ENCODE measurements at regions not wholly inside any gene's neighbourhood (a gene's known extent, or its start where the extent isn't known, plus 50 kb on each side); places are given as distances from the start of the nearest gene placed in this dataset.

DNA sequence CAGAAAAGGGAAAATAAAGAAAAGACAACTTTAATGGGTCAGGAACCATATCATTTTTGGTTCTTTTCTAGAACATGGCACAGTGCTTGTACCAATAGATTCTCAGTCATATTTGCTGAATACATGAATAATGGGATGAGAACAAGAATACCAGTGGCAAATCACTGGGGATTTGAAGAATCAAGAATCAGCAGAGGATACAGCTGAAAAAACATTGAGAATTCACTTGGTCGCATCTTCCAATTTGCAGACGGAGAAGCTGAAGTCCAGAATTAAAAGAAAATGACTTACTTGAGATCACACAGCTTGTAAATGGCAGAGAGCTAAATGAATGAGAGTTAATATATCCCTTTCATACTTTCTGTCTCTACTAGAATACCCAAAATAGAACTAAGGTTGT is 362.2 kb downstream of the RAD51AP2 start:
- Mint-ChIP-seq H3K27ac (no peak overlapping the region), H3K4me1 (no peaks in the 10 kb centered on the region), H3K27me3 (ENCODE audit: low read depth) (no peaks in the 10 kb centered on the region), H3K9me3 (no peaks in the 10 kb centered on the region), H3K4me3 (no peak overlapping the region), H3K36me3 (ENCODE audit: low read depth) (no peaks in the 10 kb centered on the region)
- TF ChIP-seq, protein P1, sequence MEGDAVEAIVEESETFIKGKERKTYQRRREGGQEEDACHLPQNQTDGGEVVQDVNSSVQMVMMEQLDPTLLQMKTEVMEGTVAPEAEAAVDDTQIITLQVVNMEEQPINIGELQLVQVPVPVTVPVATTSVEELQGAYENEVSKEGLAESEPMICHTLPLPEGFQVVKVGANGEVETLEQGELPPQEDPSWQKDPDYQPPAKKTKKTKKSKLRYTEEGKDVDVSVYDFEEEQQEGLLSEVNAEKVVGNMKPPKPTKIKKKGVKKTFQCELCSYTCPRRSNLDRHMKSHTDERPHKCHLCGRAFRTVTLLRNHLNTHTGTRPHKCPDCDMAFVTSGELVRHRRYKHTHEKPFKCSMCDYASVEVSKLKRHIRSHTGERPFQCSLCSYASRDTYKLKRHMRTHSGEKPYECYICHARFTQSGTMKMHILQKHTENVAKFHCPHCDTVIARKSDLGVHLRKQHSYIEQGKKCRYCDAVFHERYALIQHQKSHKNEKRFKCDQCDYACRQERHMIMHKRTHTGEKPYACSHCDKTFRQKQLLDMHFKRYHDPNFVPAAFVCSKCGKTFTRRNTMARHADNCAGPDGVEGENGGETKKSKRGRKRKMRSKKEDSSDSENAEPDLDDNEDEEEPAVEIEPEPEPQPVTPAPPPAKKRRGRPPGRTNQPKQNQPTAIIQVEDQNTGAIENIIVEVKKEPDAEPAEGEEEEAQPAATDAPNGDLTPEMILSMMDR (IDR thresholded peaks at IDR 0.05; ENCODE audit: unreplicated experiment in 3 of 3), result no peak

DNA sequence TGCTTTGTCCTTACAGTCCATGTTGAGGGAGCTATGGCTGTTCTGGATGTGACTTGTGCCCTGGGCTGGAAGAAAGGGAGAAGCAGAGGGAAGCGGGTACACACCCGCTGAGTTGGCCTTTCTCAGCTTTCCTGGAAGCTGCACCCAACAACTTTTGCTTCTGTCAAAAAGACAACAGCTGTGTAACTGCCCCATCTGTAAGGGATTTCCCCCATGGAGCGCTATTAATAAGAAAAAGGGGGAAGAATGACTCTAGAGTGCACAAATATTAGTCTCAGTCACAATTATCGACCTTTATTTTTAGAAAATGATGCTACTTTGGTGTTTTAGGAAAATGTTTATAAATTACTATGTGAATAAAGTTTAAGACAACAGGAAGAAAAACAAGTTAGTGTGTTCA is 368.3 kb downstream of the RAD51AP2 start:
- Mint-ChIP-seq H3K4me3 (no peak overlapping the region), H3K27ac (no peak overlapping the region), H3K4me1 (no peaks in the 10 kb centered on the region), H3K9me3 (no peaks in the 10 kb centered on the region), H3K36me3 (ENCODE audit: low read depth) (no peaks in the 10 kb centered on the region), H3K27me3 (ENCODE audit: low read depth) (peaks cover 3% of the 10 kb centered on the region)
- TF ChIP-seq, protein P1 (IDR thresholded peaks at IDR 0.05; ENCODE audit: unreplicated experiment in 3 of 3), result no peak

DNA sequence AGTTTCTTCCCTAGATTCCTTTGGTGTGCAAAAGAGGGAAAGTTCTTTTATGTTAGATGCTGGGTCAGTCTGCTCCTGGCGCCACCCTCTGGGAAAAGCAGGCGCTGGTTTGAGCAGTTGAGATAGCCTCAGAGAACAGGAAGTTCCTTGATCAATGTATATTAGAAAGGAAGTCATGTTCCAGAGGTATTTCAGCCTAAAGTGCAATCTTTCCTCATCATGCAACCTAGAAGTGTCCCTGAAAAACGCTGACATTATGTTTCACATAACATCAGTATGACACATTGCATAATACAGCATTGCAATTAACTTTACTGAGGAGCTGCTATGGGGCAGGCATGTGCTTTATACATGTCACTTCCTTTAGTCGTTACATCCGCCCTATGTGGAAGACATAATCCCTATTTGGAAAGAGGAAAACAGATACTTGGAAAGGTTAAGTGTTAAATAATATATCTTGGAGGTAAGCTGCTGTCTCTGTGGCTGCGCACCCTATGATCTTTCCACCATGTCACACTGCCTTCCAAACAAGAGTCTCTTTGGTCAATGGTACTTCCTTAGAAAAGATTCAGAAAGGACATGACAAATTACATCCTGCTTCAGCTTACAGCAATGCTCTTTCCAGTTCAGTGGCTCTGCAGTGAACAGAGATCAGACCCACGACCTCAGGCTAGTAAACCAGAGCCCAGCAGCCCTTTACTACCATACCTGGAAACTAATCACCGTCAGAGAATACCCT is 369.7 kb downstream of the RAD51AP2 start:
- no peaks in the 10 kb centered on the region for H3K4me1 Mint-ChIP-seq
- no peak overlapping the region for H3K4me3 Mint-ChIP-seq
- H3K27ac Mint-ChIP-seq, result peak overlapping the region in 1 of 3 experiments; percentile 11
- H3K36me3 Mint-ChIP-seq (ENCODE audit: low read depth), result no peaks in the 10 kb centered on the region
- H3K27me3 Mint-ChIP-seq (ENCODE audit: low read depth), result peaks cover 3% of the 10 kb centered on the region
- TF ChIP-seq, protein P1 (IDR thresholded peaks at IDR 0.05; ENCODE audit: unreplicated experiment in 3 of 3), result peak; percentile 34 to 47 (median 44)
- H3K9me3 Mint-ChIP-seq, result no peaks in the 10 kb centered on the region

GRCh38 chr2:17146358-17146757 is 371.9 kb downstream of the RAD51AP2 start:
- Mint-ChIP-seq H3K4me1 (no peaks in the 10 kb centered on the region), H3K36me3 (ENCODE audit: low read depth) (no peaks in the 10 kb centered on the region), H3K9me3 (no peaks in the 10 kb centered on the region), H3K27ac (no peak overlapping the region), H3K4me3 (no peak overlapping the region), H3K27me3 (ENCODE audit: low read depth) (peaks cover 3% of the 10 kb centered on the region)
- TF ChIP-seq, protein P1 (IDR thresholded peaks at IDR 0.05; ENCODE audit: unreplicated experiment in 3 of 3), result no peak

DNA sequence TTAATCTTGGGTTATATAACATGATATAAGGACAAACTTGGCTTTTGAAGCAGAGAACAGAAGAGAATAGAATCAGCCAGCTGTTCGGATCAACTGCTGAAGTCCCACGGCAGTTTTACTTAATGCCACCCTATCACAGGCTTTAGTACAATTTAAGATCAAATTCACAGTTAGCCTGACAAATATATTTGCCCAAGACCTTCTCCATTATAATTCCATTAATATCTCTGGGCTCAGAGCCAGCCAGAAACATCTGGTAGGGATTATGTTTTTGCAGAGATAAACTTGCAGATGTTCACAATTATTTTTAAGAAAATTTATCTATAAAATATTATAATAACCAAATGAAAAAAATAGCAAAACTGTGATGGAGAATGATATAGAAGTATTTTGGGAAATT is 381.4 kb downstream of the RAD51AP2 start:
- Mint-ChIP-seq H3K9me3 (no peaks in the 10 kb centered on the region), H3K4me1 (peaks cover 27% of the 10 kb centered on the region)

More for the DNA sequence above, 381.4 kb downstream of the RAD51AP2 start:
- H3K4me3 Mint-ChIP-seq, result no peak overlapping the region
- H3K27me3 Mint-ChIP-seq (ENCODE audit: low read depth), result peaks cover 9% of the 10 kb centered on the region
- H3K27ac Mint-ChIP-seq, result no peak overlapping the region
- TF ChIP-seq, protein P1 (IDR thresholded peaks at IDR 0.05; ENCODE audit: unreplicated experiment in 3 of 3), result no peak
- no peaks in the 10 kb centered on the region for H3K36me3 Mint-ChIP-seq (ENCODE audit: low read depth)
